Hepatocyte (in vitro differentiated cells): ENCODE measurements at regions not wholly inside any gene's neighbourhood (a gene's known extent, or its start where the extent isn't known, plus 50 kb on each side); places are given as distances from the start of the nearest gene placed in this dataset.
A peak's percentile ranks its signal among the peaks of the same experiment; 100 is the strongest.

Source experiments
- DNase-seq: peaks from one replicate; pipeline ENCODE4 v3.0.0-alpha.2; 2016; ENCODE audit warnings: low spot score
- H2AFZ ChIP-seq: fragments of 200-600 bp; sonication (generic); 2 replicates; pipeline ENCODE4 v1.6.0; 2016; ENCODE audit warnings: antibody characterized with exemption, mild to moderate bottlenecking
- H3K27ac ChIP-seq: fragments of 200-600 bp; sonication (generic); 2 replicates; pipeline ENCODE4 v1.5.1; 2016; ENCODE audit warnings: mild to moderate bottlenecking
- H3K27me3 ChIP-seq: fragments of 200-600 bp; sonication (generic); 2 replicates; pipeline ENCODE4 v1.6.1; 2016
- H3K36me3 ChIP-seq: fragments of 200-600 bp; sonication (generic); replicated peaks from 2 replicates; pipeline ENCODE4 v1.5.1; 2016; ENCODE audit warnings: low read depth; ENCODE audit not compliant: insufficient read depth
- H3K4me1 ChIP-seq: fragments of 200-600 bp; sonication (generic); 2 replicates; pipeline ENCODE4 v1.5.1; 2016; ENCODE audit warnings: mild to moderate bottlenecking, moderate library complexity; ENCODE audit not compliant: insufficient read depth
- H3K4me2 ChIP-seq: fragments of 200-600 bp; sonication (generic); 2 replicates; pipeline ENCODE4 v1.6.0; 2016
- H3K4me3 ChIP-seq: fragments of 200-600 bp; sonication (generic); 2 replicates; pipeline ENCODE4 v1.5.1; 2016; ENCODE audit warnings: mild to moderate bottlenecking
- H3K79me2 ChIP-seq: fragments of 200-600 bp; sonication (generic); 2 replicates; pipeline ENCODE4 v1.6.0; 2017; ENCODE audit warnings: mild to moderate bottlenecking
- H3K9me2 ChIP-seq: fragments of 200-600 bp; sonication (generic); replicated peaks from 2 replicates; pipeline ENCODE4 v1.6.0; 2017; ENCODE audit warnings: mild to moderate bottlenecking; ENCODE audit not compliant: insufficient read depth
- H3K9me3 ChIP-seq: fragments of 200-600 bp; sonication (generic); 2 replicates; pipeline ENCODE4 v1.5.1; 2016; ENCODE audit warnings: low read depth, mild to moderate bottlenecking
- H4K20me1 ChIP-seq: fragments of 200-600 bp; sonication (generic); 2 replicates; pipeline ENCODE4 v1.6.0; 2016; ENCODE audit warnings: mild to moderate bottlenecking; ENCODE audit not compliant: insufficient read depth, poor library complexity, severe bottlenecking
- EZH2 ChIP-seq: fragments of 200-600 bp; sonication (generic); IDR thresholded peaks from 2 replicates; pipeline ENCODE4 v1.6.1; 2016; ENCODE audit warnings: antibody characterized with exemption, mild to moderate bottlenecking, borderline replicate concordance
- EZH2phosphoT487 ChIP-seq: fragments of 200-600 bp; sonication (generic); IDR thresholded peaks from one replicate; pipeline ENCODE4 v1.6.1; 2018; ENCODE audit warnings: antibody characterized with exemption, mild to moderate bottlenecking, low read depth, moderate library complexity; ENCODE audit not compliant: unreplicated experiment, severe bottlenecking
- WGBS: methylation state at CpG from one replicate; pipeline ENCODE4 v1.1.6; 2016; ENCODE audit warnings: low lambda C conversion rate; ENCODE audit errors: missing lambda C conversion rate; 5-methylcytosine and 5-hydroxymethylcytosine counted together
- TF ChIP-seq, protein P1 (sequence below): fragments of 200-600 bp; sonication (generic); IDR thresholded peaks from 2 replicates; pipeline ENCODE4 v1.5.1; 2016; ENCODE audit warnings: antibody characterized with exemption, mild to moderate bottlenecking; ENCODE audit not compliant: poor library complexity

DNA sequence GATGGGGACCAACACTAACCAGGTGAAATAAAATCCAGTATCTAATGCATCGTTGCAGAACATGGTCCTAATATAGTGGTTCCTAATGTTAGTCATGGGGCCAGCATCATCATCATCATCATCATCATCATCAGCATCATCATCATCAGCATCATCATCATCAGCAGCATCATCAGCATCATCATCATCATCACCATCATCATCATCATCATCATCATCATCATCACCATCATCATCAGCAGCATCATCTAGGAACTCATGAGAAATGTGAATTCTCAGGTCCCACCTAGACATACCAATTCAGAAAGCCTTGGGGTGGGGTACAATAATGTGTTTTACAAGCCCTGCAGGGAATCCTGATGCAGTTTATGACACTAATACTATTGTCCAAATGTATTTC is 179.4 kb upstream of the LRRN1 start:
- H3K4me3 ChIP-seq, result no peak overlapping the region
- no peak overlapping the region for H3K4me2 ChIP-seq
- no peaks in the 10 kb centered on the region for H3K9me2 ChIP-seq
- no peak for TF ChIP-seq EZH2
- TF ChIP-seq EZH2phosphoT487, result no peak
- TF ChIP-seq, protein P1, sequence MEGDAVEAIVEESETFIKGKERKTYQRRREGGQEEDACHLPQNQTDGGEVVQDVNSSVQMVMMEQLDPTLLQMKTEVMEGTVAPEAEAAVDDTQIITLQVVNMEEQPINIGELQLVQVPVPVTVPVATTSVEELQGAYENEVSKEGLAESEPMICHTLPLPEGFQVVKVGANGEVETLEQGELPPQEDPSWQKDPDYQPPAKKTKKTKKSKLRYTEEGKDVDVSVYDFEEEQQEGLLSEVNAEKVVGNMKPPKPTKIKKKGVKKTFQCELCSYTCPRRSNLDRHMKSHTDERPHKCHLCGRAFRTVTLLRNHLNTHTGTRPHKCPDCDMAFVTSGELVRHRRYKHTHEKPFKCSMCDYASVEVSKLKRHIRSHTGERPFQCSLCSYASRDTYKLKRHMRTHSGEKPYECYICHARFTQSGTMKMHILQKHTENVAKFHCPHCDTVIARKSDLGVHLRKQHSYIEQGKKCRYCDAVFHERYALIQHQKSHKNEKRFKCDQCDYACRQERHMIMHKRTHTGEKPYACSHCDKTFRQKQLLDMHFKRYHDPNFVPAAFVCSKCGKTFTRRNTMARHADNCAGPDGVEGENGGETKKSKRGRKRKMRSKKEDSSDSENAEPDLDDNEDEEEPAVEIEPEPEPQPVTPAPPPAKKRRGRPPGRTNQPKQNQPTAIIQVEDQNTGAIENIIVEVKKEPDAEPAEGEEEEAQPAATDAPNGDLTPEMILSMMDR, result no peak
- H3K27me3 ChIP-seq, result no peaks in the 10 kb centered on the region
- no peaks in the 10 kb centered on the region for H3K4me1 ChIP-seq
- H3K36me3 ChIP-seq, result no peaks in the 10 kb centered on the region
- H4K20me1 ChIP-seq, result no peaks in the 10 kb centered on the region
- H3K9me3 ChIP-seq, result no peaks in the 10 kb centered on the region
- no peak overlapping the region for H2AFZ ChIP-seq
- no peak for DNase-seq
- no peaks in the 10 kb centered on the region for H3K79me2 ChIP-seq
- 94% methylated on average over 1 of the region's 1 CpG for WGBS
- no peak overlapping the region for H3K27ac ChIP-seq

DNA sequence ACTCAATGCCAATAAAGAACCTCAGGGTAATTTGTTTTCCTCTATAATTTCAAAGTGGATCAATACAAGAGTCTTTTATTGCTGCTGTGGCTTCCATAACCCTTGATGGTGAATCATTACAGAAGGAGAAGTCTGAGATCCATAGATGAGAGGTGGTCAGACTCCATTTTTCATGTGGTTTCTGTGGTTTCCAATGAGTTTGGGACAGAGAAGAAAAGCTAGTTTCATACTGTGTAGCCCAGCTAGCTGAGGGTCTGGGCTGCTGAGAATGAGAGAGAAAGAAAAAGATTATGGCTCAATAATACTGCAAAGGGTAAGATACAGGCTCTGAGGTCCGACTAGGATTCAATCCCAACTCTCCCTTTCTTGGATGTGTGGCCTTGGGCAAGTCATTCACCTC is 180.6 kb upstream of the LRRN1 start:
- Histone ChIP-seq H4K20me1 (no peaks in the 10 kb centered on the region), H3K27me3 (no peaks in the 10 kb centered on the region), H3K27ac (no peak overlapping the region), H3K4me3 (no peak overlapping the region), H3K4me2 (no peak overlapping the region), H2AFZ (no peak overlapping the region), H3K9me2 (no peaks in the 10 kb centered on the region), H3K36me3 (no peaks in the 10 kb centered on the region), H3K9me3 (no peaks in the 10 kb centered on the region), H3K79me2 (no peaks in the 10 kb centered on the region), H3K4me1 (no peaks in the 10 kb centered on the region)
- TF ChIP-seq, protein P1, result no peak
- no peak for TF ChIP-seq EZH2
- no peak for TF ChIP-seq EZH2phosphoT487
- no peak for DNase-seq
- WGBS, result 86% methylated on average over 1 of the region's 1 CpG

DNA sequence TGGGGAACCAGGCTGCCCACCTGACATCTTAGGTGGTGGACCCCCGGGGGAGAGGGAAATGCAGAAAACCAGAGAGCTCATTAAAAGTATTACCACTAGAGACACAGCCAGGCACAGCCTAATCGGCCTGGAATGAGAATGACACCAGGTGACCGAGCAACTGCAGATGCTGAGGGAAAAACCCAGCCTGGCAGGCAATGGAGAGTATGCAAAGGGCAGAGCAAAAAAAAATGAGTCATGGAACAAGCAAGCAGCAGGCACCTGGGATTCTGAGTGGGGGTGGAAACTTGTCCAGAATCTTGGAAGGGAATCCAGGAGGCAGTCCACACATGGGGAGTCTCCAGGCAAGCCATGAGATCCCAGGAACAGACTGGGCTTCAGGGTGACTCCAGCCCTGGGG is 183.7 kb upstream of the LRRN1 start:
- Histone ChIP-seq H3K9me2 (no peaks in the 10 kb centered on the region), H3K79me2 (no peaks in the 10 kb centered on the region), H3K4me2 (no peak overlapping the region), H3K27ac (no peak overlapping the region), H3K36me3 (no peaks in the 10 kb centered on the region), H2AFZ (no peak overlapping the region), H3K4me1 (no peaks in the 10 kb centered on the region), H4K20me1 (no peaks in the 10 kb centered on the region), H3K27me3 (no peaks in the 10 kb centered on the region), H3K4me3 (no peak overlapping the region), H3K9me3 (no peaks in the 10 kb centered on the region)
- WGBS, result 73% methylated on average over 3 of the region's 3 CpGs
- peak; percentile 12 for DNase-seq
- TF ChIP-seq EZH2 (no peak), EZH2phosphoT487 (no peak)
- TF ChIP-seq, protein P1, result no peak
